ENCODE measurements at regions not wholly inside any gene's neighbourhood (a gene's known extent, or its start where the extent isn't known, plus 50 kb on each side); places are given as distances from the start of the nearest gene placed in this dataset.

DNA sequence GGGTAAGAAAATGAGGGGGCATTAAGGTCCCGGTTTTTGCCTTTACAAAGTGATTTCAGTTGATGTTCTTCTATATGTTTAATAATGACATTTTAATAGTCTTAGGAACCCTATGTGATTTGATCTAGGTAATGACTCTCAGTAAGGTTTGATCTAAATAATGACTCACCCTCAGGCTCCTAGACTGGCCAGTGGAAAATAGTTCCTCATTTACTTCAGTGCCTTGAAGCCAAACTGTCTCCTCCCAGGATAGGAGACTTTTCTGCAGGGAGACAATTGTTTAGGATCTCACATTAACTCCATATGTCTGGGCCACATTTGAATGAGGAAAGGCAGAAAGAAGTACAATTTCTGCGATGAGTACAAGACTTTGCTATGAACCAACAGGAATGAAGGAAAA lies 1331.9 kb downstream of the XPNPEP1 start:
- ATAC-seq, result no peak

DNA sequence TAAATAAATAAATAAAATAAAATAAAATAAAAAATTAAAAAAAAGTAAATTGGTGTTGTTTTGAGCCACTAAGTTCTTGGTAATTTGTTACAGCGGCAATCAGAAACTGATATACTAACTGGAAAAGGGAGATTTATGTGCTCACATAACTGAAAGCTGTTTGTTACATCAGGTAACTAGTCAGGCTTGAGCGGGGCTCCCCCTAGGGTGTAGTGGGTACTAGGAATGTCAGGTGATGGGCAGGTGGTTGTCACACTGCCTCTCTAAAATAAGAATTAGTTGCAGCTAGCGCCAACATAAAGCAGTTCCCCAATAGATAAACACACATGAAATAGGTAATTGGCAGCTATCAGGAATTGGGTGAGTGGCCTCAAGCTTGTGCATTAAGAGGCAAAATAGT lies 1336.9 kb downstream of the XPNPEP1 start:
- Histone ChIP-seq H3K4me3 (no peak overlapping the region), H3K9me3 (no peaks in the 10 kb centered on the region), H3K36me3 (ENCODE audit: low read depth) (no peaks in the 10 kb centered on the region), H3K4me1 (ENCODE audit: low read depth) (no peaks in the 10 kb centered on the region)
- no peak for DNase-seq
- intact Hi-C loops (cut with DNase I, micrococcal nuclease), result no loop called here
- no peak for ATAC-seq
- TF ChIP-seq, protein P1, sequence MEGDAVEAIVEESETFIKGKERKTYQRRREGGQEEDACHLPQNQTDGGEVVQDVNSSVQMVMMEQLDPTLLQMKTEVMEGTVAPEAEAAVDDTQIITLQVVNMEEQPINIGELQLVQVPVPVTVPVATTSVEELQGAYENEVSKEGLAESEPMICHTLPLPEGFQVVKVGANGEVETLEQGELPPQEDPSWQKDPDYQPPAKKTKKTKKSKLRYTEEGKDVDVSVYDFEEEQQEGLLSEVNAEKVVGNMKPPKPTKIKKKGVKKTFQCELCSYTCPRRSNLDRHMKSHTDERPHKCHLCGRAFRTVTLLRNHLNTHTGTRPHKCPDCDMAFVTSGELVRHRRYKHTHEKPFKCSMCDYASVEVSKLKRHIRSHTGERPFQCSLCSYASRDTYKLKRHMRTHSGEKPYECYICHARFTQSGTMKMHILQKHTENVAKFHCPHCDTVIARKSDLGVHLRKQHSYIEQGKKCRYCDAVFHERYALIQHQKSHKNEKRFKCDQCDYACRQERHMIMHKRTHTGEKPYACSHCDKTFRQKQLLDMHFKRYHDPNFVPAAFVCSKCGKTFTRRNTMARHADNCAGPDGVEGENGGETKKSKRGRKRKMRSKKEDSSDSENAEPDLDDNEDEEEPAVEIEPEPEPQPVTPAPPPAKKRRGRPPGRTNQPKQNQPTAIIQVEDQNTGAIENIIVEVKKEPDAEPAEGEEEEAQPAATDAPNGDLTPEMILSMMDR (IDR thresholded peaks at IDR 0.05), result no peak

More for the DNA sequence above, 1331.9 kb downstream of the XPNPEP1 start:
- TF ChIP-seq, protein P1 (IDR thresholded peaks at IDR 0.05), result no peak
- no peaks in the 10 kb centered on the region for H3K36me3 ChIP-seq (ENCODE audit: low read depth)
- intact Hi-C loops (cut with DNase I, micrococcal nuclease), result no loop called here
- DNase-seq, result no peak
- no peaks in the 10 kb centered on the region for H3K9me3 ChIP-seq
- H3K4me3 ChIP-seq, result no peak overlapping the region
- H3K4me1 ChIP-seq (ENCODE audit: low read depth), result no peaks in the 10 kb centered on the region

GRCh38 chr10:108583877-108584276 lies 1339.4 kb downstream of the XPNPEP1 start:
- DNase-seq, result no peak
- TF ChIP-seq, protein P1 (IDR thresholded peaks at IDR 0.05), result no peak
- Histone ChIP-seq H3K9me3 (no peaks in the 10 kb centered on the region), H3K4me3 (no peak overlapping the region), H3K36me3 (ENCODE audit: low read depth) (no peaks in the 10 kb centered on the region), H3K4me1 (ENCODE audit: low read depth) (no peaks in the 10 kb centered on the region)
- intact Hi-C loops (cut with DNase I, micrococcal nuclease), result no loop called here
- ATAC-seq, result no peak

DNA sequence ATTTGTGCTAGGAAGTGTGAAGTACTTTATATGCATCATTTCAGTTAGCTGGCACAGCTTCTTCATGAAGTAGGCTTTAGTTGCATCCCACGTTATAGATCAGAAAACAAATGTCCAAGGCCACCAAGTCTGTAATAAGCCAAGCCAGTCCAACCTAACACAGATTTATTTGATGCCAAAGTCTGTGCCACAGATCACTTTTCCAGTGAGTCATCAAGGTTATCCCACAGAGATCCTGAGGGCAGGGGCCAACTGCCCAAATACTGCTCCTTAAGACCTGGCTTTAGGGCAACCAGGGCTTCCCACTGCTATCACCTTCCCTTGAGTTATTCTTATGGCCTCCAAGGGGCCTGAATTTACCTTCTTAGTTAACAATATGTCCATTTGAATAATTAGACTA lies 1340.4 kb downstream of the XPNPEP1 start:
- Histone ChIP-seq H3K36me3 (ENCODE audit: low read depth) (no peaks in the 10 kb centered on the region), H3K4me3 (no peak overlapping the region), H3K4me1 (ENCODE audit: low read depth) (no peaks in the 10 kb centered on the region), H3K9me3 (no peaks in the 10 kb centered on the region)
- TF ChIP-seq, protein P1 (IDR thresholded peaks at IDR 0.05), result no peak
- no peak for DNase-seq
- ATAC-seq, result no peak
- intact Hi-C loops (cut with DNase I, micrococcal nuclease), result no loop called here

DNA sequence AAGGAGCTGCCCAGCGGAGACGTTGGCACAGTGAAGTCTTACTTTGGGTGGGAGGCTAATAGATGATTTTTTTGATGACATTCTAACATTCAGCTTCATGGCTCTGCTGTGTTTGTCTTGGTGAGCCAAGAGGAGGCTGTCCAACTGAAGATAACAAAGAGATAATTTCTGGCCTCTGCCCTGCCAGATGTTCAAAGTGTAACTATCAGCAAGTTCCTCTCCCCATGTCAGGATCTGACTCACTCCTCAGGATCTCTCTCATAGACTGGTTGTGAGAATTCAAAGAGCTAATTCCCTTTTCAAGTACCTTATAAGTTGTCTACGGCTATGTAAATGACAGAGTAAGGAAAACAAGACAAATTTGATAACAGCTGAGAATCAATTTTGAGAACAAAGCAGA lies 1340.9 kb downstream of the XPNPEP1 start:
- no peaks in the 10 kb centered on the region for H3K9me3 ChIP-seq
- no peaks in the 10 kb centered on the region for H3K36me3 ChIP-seq (ENCODE audit: low read depth)
- no peak for ATAC-seq
- DNase-seq, result no peak
- H3K4me1 ChIP-seq (ENCODE audit: low read depth), result no peaks in the 10 kb centered on the region
- TF ChIP-seq, protein P1 (IDR thresholded peaks at IDR 0.05), result no peak
- intact Hi-C loops (cut with DNase I, micrococcal nuclease), result no loop called here
- no peak overlapping the region for H3K4me3 ChIP-seq

- H3K36me3 ChIP-seq (ENCODE audit: low read depth), result no peaks in the 10 kb centered on the region
- no peak overlapping the region for H3K4me3 ChIP-seq
- H3K9me3 ChIP-seq, result no peaks in the 10 kb centered on the region
- no peaks in the 10 kb centered on the region for H3K4me1 ChIP-seq (ENCODE audit: low read depth)
- no peak for DNase-seq
- TF ChIP-seq, protein P1 (IDR thresholded peaks at IDR 0.05), result no peak
- intact Hi-C loops (cut with DNase I, micrococcal nuclease), result no loop called here
- ATAC-seq, result no peak
Measured at GRCh38 chr10:108578258-108578657, 1345.1 kb downstream of the XPNPEP1 start.

Data from mucosa of descending colon (tissue), 3 donors.